SU-DHL-6 (cell line): ENCODE measurements at regions not wholly inside any gene's neighbourhood (a gene's known extent, or its start where the extent isn't known, plus 50 kb on each side); places are given as distances from the start of the nearest gene placed in this dataset.

ENCODE experiments used
- EZH2phosphoT487 ChIP-seq: fragments of 200-600 bp; sonication (generic), shearing (Covaris generic); conservative IDR thresholded peaks from 2 replicates; pipeline ENCODE4 v1.6.1; 2018; ENCODE audit warnings: mild to moderate bottlenecking, antibody characterized with exemption, low read length, moderate library complexity, mixed read lengths
- TF ChIP-seq, protein P1 (sequence below): fragments of 200-600 bp; sonication (generic); IDR thresholded peaks from one replicate; pipeline ENCODE4 v1.5.1; 2017; ENCODE audit warnings: antibody characterized with exemption, mild to moderate bottlenecking, low read length, moderate library complexity; ENCODE audit not compliant: insufficient read depth, poor library complexity, severe bottlenecking

- TF ChIP-seq, protein P1, sequence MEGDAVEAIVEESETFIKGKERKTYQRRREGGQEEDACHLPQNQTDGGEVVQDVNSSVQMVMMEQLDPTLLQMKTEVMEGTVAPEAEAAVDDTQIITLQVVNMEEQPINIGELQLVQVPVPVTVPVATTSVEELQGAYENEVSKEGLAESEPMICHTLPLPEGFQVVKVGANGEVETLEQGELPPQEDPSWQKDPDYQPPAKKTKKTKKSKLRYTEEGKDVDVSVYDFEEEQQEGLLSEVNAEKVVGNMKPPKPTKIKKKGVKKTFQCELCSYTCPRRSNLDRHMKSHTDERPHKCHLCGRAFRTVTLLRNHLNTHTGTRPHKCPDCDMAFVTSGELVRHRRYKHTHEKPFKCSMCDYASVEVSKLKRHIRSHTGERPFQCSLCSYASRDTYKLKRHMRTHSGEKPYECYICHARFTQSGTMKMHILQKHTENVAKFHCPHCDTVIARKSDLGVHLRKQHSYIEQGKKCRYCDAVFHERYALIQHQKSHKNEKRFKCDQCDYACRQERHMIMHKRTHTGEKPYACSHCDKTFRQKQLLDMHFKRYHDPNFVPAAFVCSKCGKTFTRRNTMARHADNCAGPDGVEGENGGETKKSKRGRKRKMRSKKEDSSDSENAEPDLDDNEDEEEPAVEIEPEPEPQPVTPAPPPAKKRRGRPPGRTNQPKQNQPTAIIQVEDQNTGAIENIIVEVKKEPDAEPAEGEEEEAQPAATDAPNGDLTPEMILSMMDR, result no peak
- no peak for TF ChIP-seq EZH2phosphoT487
Observed at GRCh38 chr7:46990761-46991160, 591.1 kb downstream of the TNS3 start.
